ENCODE measurements at regions not wholly inside any gene's neighbourhood (a gene's known extent, or its start where the extent isn't known, plus 50 kb on each side); places are given as distances from the start of the nearest gene placed in this dataset.

GRCh38 chr2:11042841-11043240 lies 112.4 kb upstream of the SLC66A3 start:
- TF ChIP-seq CTCF (IDR thresholded peaks at IDR 0.05): no peak
- no peak for TF ChIP-seq POLR2A (IDR thresholded peaks at IDR 0.05)
